ENCODE measurements at regions not wholly inside any gene's neighbourhood (a gene's known extent, or its start where the extent isn't known, plus 50 kb on each side); places are given as distances from the start of the nearest gene placed in this dataset.

- H3K9me3 ChIP-seq: no peaks in the 10 kb centered on the region
Measured at GRCh38 chr18:78221496-78221895, 758.1 kb upstream of the SALL3 start.

DNA sequence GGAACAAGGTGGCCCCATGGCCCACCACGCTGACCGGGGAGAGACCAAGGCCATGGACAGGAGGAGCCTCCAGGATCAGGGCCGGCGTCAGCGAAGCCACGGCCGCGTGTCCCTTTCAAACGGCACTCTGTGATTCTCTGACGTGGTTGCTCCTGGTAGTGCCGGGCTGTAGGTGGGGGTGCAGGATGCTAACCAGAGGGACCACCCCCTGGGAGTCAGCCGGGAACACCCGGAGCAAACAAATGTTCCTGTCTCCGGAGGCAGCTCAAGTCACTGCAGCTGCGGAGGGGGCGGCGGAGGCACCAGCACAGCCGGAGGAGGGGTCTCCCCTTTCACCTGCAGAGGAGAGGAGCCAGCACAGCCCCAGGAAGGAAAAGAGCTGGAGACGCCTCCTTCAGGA lies 750.6 kb upstream of the SALL3 start:
- TF ChIP-seq CTCF (IDR thresholded peaks at IDR 0.05): no peak
- no peaks in the 10 kb centered on the region for H3K27me3 ChIP-seq (replicated peaks; ENCODE audit: insufficient read depth)
- H3K4me1 ChIP-seq (ENCODE audit: control insufficient read depth in 1 of 2, low read depth in 2 of 2): no peaks in the 10 kb centered on the region
- DNase-seq (ENCODE audit: low spot score) (no peak), ATAC-seq (ENCODE audit: insufficient number of reproducible peaks, low FRiP score, low read depth) (no peak)
- H3K9me3 ChIP-seq: no peaks in the 10 kb centered on the region
- H3K4me3 ChIP-seq: no peak overlapping the region
- no peaks in the 10 kb centered on the region for H3K36me3 ChIP-seq
- H3K27ac ChIP-seq: no peak overlapping the region

More at GRCh38 chr18:78221496-78221895, 758.1 kb upstream of the SALL3 start:
- ATAC-seq (ENCODE audit: insufficient number of reproducible peaks, low FRiP score, low read depth) (no peak), DNase-seq (ENCODE audit: low spot score) (no peak)
- no peaks in the 10 kb centered on the region for H3K36me3 ChIP-seq
- no peaks in the 10 kb centered on the region for H3K27me3 ChIP-seq (replicated peaks; ENCODE audit: insufficient read depth)
- H3K4me1 ChIP-seq (ENCODE audit: control insufficient read depth in 1 of 2, low read depth in 2 of 2): no peaks in the 10 kb centered on the region
- TF ChIP-seq CTCF (IDR thresholded peaks at IDR 0.05): no peak
- no peak overlapping the region for H3K4me3 ChIP-seq
- H3K27ac ChIP-seq: no peak overlapping the region

DNA sequence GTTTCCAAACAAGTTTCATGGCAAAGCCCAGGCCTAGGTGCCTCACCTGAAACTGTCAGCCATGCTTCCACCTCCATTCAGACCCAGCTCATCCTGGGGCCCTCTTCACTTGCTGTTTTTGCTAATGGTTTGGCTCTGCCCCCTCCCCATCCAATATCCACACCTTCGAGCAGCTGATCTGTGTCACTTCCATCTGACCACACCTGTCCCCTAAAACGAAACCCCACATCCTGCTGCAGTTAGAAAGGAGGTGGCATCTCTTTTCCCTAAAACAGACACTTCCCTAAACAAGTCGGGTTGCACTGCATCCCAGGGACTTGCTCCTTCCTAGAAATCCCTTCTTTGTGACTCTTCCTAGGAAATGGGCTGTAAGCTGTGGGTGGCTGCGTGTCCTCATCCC lies 748.7 kb upstream of the SALL3 start:
- no peak overlapping the region for H3K4me3 ChIP-seq
- no peaks in the 10 kb centered on the region for H3K4me1 ChIP-seq (ENCODE audit: control insufficient read depth in 1 of 2, low read depth in 2 of 2)
- no peaks in the 10 kb centered on the region for H3K36me3 ChIP-seq
- ATAC-seq (ENCODE audit: insufficient number of reproducible peaks, low FRiP score, low read depth) (no peak), DNase-seq (ENCODE audit: low spot score) (no peak)
- H3K9me3 ChIP-seq: no peaks in the 10 kb centered on the region
- no peak for TF ChIP-seq CTCF (IDR thresholded peaks at IDR 0.05)
- no peak overlapping the region for H3K27ac ChIP-seq
- no peaks in the 10 kb centered on the region for H3K27me3 ChIP-seq (replicated peaks; ENCODE audit: insufficient read depth)

GRCh38 chr18:78232196-78232595 lies 747.4 kb upstream of the SALL3 start:
- Histone ChIP-seq H3K27ac (no peak overlapping the region), H3K4me3 (no peak overlapping the region), H3K4me1 (ENCODE audit: control insufficient read depth in 1 of 2, low read depth in 2 of 2) (no peaks in the 10 kb centered on the region), H3K36me3 (no peaks in the 10 kb centered on the region), H3K9me3 (no peaks in the 10 kb centered on the region), H3K27me3 (replicated peaks; ENCODE audit: insufficient read depth) (no peaks in the 10 kb centered on the region)
- no peak for TF ChIP-seq CTCF (IDR thresholded peaks at IDR 0.05)
- no peak for DNase-seq (ENCODE audit: low spot score)
- no peak for ATAC-seq (ENCODE audit: insufficient number of reproducible peaks, low FRiP score, low read depth)

- Histone ChIP-seq H3K4me1 (ENCODE audit: control insufficient read depth in 1 of 2, low read depth in 2 of 2) (no peaks in the 10 kb centered on the region), H3K9me3 (no peaks in the 10 kb centered on the region), H3K4me3 (no peak overlapping the region), H3K36me3 (no peaks in the 10 kb centered on the region), H3K27ac (no peak overlapping the region), H3K27me3 (replicated peaks; ENCODE audit: insufficient read depth) (no peaks in the 10 kb centered on the region)
- no peak for DNase-seq (ENCODE audit: low spot score)
- no peak for TF ChIP-seq CTCF (IDR thresholded peaks at IDR 0.05)
- ATAC-seq (ENCODE audit: insufficient number of reproducible peaks, low FRiP score, low read depth): no peak
Measured at GRCh38 chr18:78237864-78238263, 741.8 kb upstream of the SALL3 start.
